ENCODE measurements at regions not wholly inside any gene's neighbourhood (a gene's known extent, or its start where the extent isn't known, plus 50 kb on each side); places are given as distances from the start of the nearest gene placed in this dataset.

DNA sequence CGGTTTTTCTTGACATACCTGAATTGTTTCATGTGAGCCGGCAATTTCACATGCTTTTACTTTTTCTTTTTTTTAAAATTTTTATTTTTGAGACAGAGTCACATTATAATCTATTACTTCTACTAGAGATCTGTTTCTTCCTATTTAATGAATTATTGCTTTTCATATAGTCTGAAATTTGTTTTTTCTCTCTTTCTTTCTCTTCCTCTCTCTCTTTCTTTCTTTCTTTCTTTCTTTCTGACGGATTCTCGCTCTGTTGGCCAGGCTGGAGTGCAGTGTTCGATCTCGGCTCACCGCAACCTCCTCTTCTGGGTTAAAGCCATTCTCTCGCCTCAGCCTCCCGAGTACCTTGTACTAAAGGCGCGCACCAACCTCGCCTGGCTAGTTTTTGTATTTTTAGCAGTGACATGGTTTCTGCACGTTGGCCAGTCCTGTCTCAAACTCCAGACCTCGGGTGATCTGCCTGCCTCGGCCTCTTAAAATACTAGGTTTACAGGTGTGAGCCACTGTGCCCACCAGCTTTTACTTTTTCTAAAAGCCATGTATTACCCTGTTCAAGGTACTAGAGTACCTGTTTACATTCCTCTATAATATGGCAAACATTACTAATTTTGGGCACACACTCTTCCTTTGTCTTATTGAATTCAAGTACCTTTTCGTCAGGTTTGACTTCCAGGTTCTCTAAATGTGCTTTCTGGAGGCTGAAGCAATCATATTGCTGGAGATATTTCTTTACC, 86.5 kb upstream of the RHOU start:
- Histone ChIP-seq H3K27me3 (ENCODE audit: insufficient read depth, poor library complexity, severe bottlenecking) (no peaks in the 10 kb centered on the region), H3K27ac (replicated peaks) (no peak overlapping the region), H3K4me3 (replicated peaks; ENCODE audit: insufficient read depth, low read length) (no peak overlapping the region)
- TF ChIP-seq GABPA (IDR thresholded peaks at IDR 0.05; ENCODE audit: low read depth), result no peak
- no peak for TF ChIP-seq SPI1 (IDR thresholded peaks at IDR 0.05; ENCODE audit: borderline replicate concordance, low read depth)
- no peak for TF ChIP-seq POLR2AphosphoS5 (IDR thresholded peaks at IDR 0.05; ENCODE audit: low read depth)
- TF ChIP-seq, protein P1, sequence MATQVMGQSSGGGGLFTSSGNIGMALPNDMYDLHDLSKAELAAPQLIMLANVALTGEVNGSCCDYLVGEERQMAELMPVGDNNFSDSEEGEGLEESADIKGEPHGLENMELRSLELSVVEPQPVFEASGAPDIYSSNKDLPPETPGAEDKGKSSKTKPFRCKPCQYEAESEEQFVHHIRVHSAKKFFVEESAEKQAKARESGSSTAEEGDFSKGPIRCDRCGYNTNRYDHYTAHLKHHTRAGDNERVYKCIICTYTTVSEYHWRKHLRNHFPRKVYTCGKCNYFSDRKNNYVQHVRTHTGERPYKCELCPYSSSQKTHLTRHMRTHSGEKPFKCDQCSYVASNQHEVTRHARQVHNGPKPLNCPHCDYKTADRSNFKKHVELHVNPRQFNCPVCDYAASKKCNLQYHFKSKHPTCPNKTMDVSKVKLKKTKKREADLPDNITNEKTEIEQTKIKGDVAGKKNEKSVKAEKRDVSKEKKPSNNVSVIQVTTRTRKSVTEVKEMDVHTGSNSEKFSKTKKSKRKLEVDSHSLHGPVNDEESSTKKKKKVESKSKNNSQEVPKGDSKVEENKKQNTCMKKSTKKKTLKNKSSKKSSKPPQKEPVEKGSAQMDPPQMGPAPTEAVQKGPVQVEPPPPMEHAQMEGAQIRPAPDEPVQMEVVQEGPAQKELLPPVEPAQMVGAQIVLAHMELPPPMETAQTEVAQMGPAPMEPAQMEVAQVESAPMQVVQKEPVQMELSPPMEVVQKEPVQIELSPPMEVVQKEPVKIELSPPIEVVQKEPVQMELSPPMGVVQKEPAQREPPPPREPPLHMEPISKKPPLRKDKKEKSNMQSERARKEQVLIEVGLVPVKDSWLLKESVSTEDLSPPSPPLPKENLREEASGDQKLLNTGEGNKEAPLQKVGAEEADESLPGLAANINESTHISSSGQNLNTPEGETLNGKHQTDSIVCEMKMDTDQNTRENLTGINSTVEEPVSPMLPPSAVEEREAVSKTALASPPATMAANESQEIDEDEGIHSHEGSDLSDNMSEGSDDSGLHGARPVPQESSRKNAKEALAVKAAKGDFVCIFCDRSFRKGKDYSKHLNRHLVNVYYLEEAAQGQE (IDR thresholded peaks at IDR 0.05; ENCODE audit: insufficient replicate concordance, low read depth), result no peak
- TF ChIP-seq, protein P2, sequence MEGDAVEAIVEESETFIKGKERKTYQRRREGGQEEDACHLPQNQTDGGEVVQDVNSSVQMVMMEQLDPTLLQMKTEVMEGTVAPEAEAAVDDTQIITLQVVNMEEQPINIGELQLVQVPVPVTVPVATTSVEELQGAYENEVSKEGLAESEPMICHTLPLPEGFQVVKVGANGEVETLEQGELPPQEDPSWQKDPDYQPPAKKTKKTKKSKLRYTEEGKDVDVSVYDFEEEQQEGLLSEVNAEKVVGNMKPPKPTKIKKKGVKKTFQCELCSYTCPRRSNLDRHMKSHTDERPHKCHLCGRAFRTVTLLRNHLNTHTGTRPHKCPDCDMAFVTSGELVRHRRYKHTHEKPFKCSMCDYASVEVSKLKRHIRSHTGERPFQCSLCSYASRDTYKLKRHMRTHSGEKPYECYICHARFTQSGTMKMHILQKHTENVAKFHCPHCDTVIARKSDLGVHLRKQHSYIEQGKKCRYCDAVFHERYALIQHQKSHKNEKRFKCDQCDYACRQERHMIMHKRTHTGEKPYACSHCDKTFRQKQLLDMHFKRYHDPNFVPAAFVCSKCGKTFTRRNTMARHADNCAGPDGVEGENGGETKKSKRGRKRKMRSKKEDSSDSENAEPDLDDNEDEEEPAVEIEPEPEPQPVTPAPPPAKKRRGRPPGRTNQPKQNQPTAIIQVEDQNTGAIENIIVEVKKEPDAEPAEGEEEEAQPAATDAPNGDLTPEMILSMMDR (IDR thresholded peaks at IDR 0.05; ENCODE audit: insufficient read depth, low read length), result no peak
- DNase-seq (ENCODE audit: low read depth in 1 of 2, low spot score in 1 of 2), result no peak

DNA sequence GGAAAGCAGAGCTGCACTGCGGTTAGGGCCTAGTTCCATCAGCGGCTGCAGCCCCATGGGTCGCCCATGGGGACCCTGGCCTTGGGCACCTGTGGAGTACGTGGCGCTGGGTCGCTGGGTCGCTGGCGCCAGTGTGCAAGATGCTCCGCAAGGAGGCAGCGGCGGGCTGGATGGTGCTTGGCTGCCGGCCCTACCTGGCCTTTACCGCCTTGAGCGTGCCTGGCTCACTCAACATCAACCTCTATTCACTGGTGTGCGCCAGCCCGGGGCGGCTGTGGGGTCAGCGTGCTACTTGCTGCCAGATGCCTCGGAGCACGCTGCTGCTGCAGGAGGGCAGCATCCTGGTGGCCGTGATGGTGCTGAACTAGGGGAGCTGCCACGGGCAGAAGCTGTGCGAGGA, 85.1 kb upstream of the RHOU start:
- TF ChIP-seq, protein P1 (IDR thresholded peaks at IDR 0.05; ENCODE audit: insufficient replicate concordance, low read depth), result no peak
- no peak for DNase-seq (ENCODE audit: low read depth in 1 of 2, low spot score in 1 of 2)
- H3K27me3 ChIP-seq (ENCODE audit: insufficient read depth, poor library complexity, severe bottlenecking), result no peaks in the 10 kb centered on the region
- H3K27ac ChIP-seq (replicated peaks), result no peak overlapping the region
- H3K4me3 ChIP-seq (replicated peaks; ENCODE audit: insufficient read depth, low read length), result no peak overlapping the region

DNA sequence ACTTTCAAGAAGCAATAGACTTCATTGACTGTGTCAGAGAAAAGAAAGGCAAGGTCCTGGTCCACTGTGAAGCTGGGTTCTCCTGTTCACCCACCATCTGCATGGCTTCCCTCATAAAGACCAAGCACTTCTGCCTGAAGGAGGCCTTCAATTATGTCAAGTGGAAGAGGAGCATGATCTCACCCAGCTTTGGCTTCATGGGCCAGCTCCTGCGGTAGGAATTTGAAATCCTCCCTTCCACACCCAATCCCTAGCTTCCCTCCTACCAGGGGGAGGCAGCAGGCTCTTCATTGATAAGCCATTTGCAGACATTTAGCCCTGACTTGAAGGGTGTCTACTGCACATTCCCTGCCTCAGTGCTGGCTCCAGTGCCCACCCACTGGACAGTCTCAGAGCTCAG, 84.3 kb upstream of the RHOU start:
- no peak for DNase-seq (ENCODE audit: low read depth in 1 of 2, low spot score in 1 of 2)
- no peaks in the 10 kb centered on the region for H3K27me3 ChIP-seq (ENCODE audit: insufficient read depth, poor library complexity, severe bottlenecking)
- no peak overlapping the region for H3K4me3 ChIP-seq (replicated peaks; ENCODE audit: insufficient read depth, low read length)
- TF ChIP-seq POLR2AphosphoS5 (IDR thresholded peaks at IDR 0.05; ENCODE audit: low read depth) (no peak), GABPA (IDR thresholded peaks at IDR 0.05; ENCODE audit: low read depth) (no peak), SPI1 (IDR thresholded peaks at IDR 0.05; ENCODE audit: borderline replicate concordance, low read depth) (no peak)
- TF ChIP-seq, protein P1 (IDR thresholded peaks at IDR 0.05; ENCODE audit: insufficient replicate concordance, low read depth), result no peak
- TF ChIP-seq, protein P2 (IDR thresholded peaks at IDR 0.05; ENCODE audit: insufficient read depth, low read length), result no peak
- no peak overlapping the region for H3K27ac ChIP-seq (replicated peaks)

Measured in HL-60 (cell line).